Endothelial cell of umbilical vein (primary cell): ENCODE measurements at regions not wholly inside any gene's neighbourhood (a gene's known extent, or its start where the extent isn't known, plus 50 kb on each side); places are given as distances from the start of the nearest gene placed in this dataset.

Source experiments
- BruUV-seq: library from RNA; stranded (reverse); fragments of 400-500 nt; replicated peaks from 2 replicates; lab custom pipeline; 2021; lab: Mats Ljungman, UMichigan
- CTCF ChIA-PET: fragments of 300-600, 350-600 bp; sonication (Branson Sonifier 250); formaldehyde crosslinking; loops from one replicate; lab custom pipeline; 2021; ENCODE audit warnings: antibody characterized with exemption, inconsistent platforms; lab: Charles Lee
- POLR2A ChIA-PET: fragments of 300-600, 350-600 bp; sonication (Branson Sonifier 250); formaldehyde crosslinking; loops from one replicate; lab custom pipeline; 2021; ENCODE audit warnings: antibody characterized with exemption, inconsistent platforms; lab: Charles Lee
- DNase-seq: peaks from one replicate; pipeline ENCODE4 v3.0.0-alpha.2; 2011; ENCODE audit warnings: low read depth, low spot score
- FAIRE-seq: peaks from 2 replicates; lab custom pipeline; 2011; peaks lifted over from hg19 to GRCh38; lab: Jason Lieb, UNC
- H2AFZ ChIP-seq: 2 replicates; pipeline ENCODE4 v1.6.0; 2012; ENCODE audit warnings: low read depth, low read length, control low read depth, inconsistent platforms
- H3K27ac ChIP-seq: 2 replicates; pipeline ENCODE4 v1.5.1; 2011; ENCODE audit warnings: low read depth, mild to moderate bottlenecking, control low read depth, low read length, moderate library complexity; ENCODE audit not compliant: insufficient read depth
- H3K27me3 ChIP-seq, 2 experiments: 2 replicates each; pipeline versions ENCODE4 v1.6.0 to v1.6.1; 2011; ENCODE audit warnings: low read length in 2 of 2, mixed read lengths in 1 of 2; ENCODE audit not compliant: control insufficient read depth in 2 of 2, insufficient read depth in 2 of 2
- H3K36me3 ChIP-seq, 2 experiments: 2 replicates in 1 of 2; 3 replicates in 1 of 2; pipeline ENCODE4 v1.5.1; 2011; ENCODE audit warnings: low read length in 2 of 2, mild to moderate bottlenecking in 1 of 2, moderate library complexity in 1 of 2; ENCODE audit not compliant: control insufficient read depth in 2 of 2, insufficient read depth in 2 of 2; ENCODE audit errors: extremely low read depth in 1 of 2
- H3K4me1 ChIP-seq: 3 replicates; pipeline ENCODE4 v1.5.1; 2011; ENCODE audit warnings: mild to moderate bottlenecking, low read length; ENCODE audit not compliant: control insufficient read depth, insufficient read depth; ENCODE audit errors: extremely low read depth
- H3K4me2 ChIP-seq: 2 replicates; pipeline ENCODE4 v1.6.1; 2011; ENCODE audit warnings: low read length, control low read depth, mixed read lengths; ENCODE audit not compliant: insufficient read depth
- H3K4me3 ChIP-seq, 3 experiments: fragments of 200-600 bp in 1 of 3; sonication (generic), shearing (Covaris generic) in 1 of 3; replicated peaks in 1 of 3; 2 replicates each; pipeline ENCODE4 v1.5.1; 2011 to 2016; ENCODE audit warnings: control low read depth in 3 of 3, low read length in 3 of 3, mild to moderate bottlenecking in 2 of 3, inconsistent platforms in 1 of 3, low read depth in 1 of 3, moderate library complexity in 1 of 3; ENCODE audit not compliant: insufficient read depth in 1 of 3
- H3K79me2 ChIP-seq: 2 replicates; pipeline ENCODE4 v1.6.0; 2012; ENCODE audit warnings: low read length, inconsistent platforms; ENCODE audit not compliant: control insufficient read depth, insufficient read depth
- H3K9ac ChIP-seq: replicated peaks from 2 replicates; pipeline ENCODE3; 2011; ENCODE audit warnings: low read length, control low read depth; ENCODE audit not compliant: insufficient read depth; ENCODE audit errors: extremely low read depth
- H3K9me1 ChIP-seq: replicated peaks from 3 replicates; pipeline ENCODE4 v1.6.0; 2011; ENCODE audit warnings: mild to moderate bottlenecking, low read length; ENCODE audit not compliant: control insufficient read depth, insufficient read depth; ENCODE audit errors: extremely low read depth
- H3K9me3 ChIP-seq: replicated peaks from 2 replicates; pipeline ENCODE4 v1.5.1; 2012; ENCODE audit warnings: low read length, inconsistent platforms; ENCODE audit not compliant: control insufficient read depth, insufficient read depth
- H4K20me1 ChIP-seq: replicated peaks from 2 replicates; pipeline ENCODE3; 2011; ENCODE audit warnings: mild to moderate bottlenecking, low read length; ENCODE audit not compliant: control insufficient read depth, insufficient read depth; ENCODE audit errors: extremely low read depth
- EZH2 ChIP-seq: IDR thresholded peaks from 2 replicates; pipeline ENCODE4 v1.6.1; 2012; ENCODE audit warnings: borderline replicate concordance, low read depth, mild to moderate bottlenecking, moderate library complexity, low read length, inconsistent platforms; ENCODE audit not compliant: severe bottlenecking
- FOS ChIP-seq: IDR thresholded peaks from 2 replicates; pipeline ENCODE4 v1.6.1; 2011; ENCODE audit warnings: mild to moderate bottlenecking, low read length, moderate library complexity, borderline replicate concordance; ENCODE audit not compliant: insufficient read depth
- GATA2 ChIP-seq: IDR thresholded peaks from 2 replicates; pipeline ENCODE4 v1.7.0; 2011; ENCODE audit warnings: low read depth, mild to moderate bottlenecking, moderate library complexity, mixed read lengths, low read length; ENCODE audit not compliant: insufficient read length, insufficient read depth
- JUN ChIP-seq: IDR thresholded peaks from 2 replicates; pipeline ENCODE4 v1.6.1; 2011; ENCODE audit warnings: borderline replicate concordance, low read depth; ENCODE audit not compliant: insufficient read length, insufficient read depth
- MAX ChIP-seq: IDR thresholded peaks from 2 replicates; pipeline ENCODE4 v1.6.1; 2011; ENCODE audit not compliant: insufficient read depth, insufficient read length
- MYC ChIP-seq: IDR thresholded peaks from one replicate; pipeline ENCODE4 v1.6.1; 2011; ENCODE audit warnings: mild to moderate bottlenecking, low read depth, low read length
- POLR2A ChIP-seq: IDR thresholded peaks from 2 replicates; pipeline ENCODE4 v1.6.1; 2012; ENCODE audit warnings: low read depth, mild to moderate bottlenecking, control low read depth, low read length
- POLR2AphosphoS5 ChIP-seq: IDR thresholded peaks from 2 replicates; pipeline ENCODE4 v1.6.1; 2012; ENCODE audit warnings: low read depth, mild to moderate bottlenecking, control low read depth, low read length, moderate library complexity; ENCODE audit not compliant: insufficient read depth
- dilution Hi-C: fragments of 300-500 bp; cut with MboI; formaldehyde crosslinking; loops from one replicate; pipeline ENCODE4 v1.15.0; 2019; ENCODE audit warnings: low sequenced_read_pairs; ENCODE audit not compliant: extremely low pct_ligation_motif_present
- intact Hi-C: fragments of 100-400 bp; cut with micrococcal nuclease; formaldehyde crosslinking; loops from one replicate; pipeline ENCODE4 v1.10.0; 2022

GRCh38 chrX:9356846-9357245 is 108.0 kb upstream of the TBL1X start:
- Histone ChIP-seq H3K27ac (no peak overlapping the region), H3K9me3 (no peaks in the 10 kb centered on the region), H3K4me1 (peaks cover 7% of the 10 kb centered on the region), H2AFZ (no peak overlapping the region), H3K4me3 (no peak overlapping the region), H3K9me1 (no peaks in the 10 kb centered on the region), H3K79me2 (no peaks in the 10 kb centered on the region), H3K4me2 (no peak overlapping the region), H3K36me3 (no peaks in the 10 kb centered on the region), H3K9ac (no peak overlapping the region), H4K20me1 (no peaks in the 10 kb centered on the region), H3K27me3 (no peaks in the 10 kb centered on the region)
- ChIA-PET CTCF (no interaction called here), POLR2A (no interaction called here)
- no TSS peak for BruUV-seq
- TF ChIP-seq MAX (no peak), GATA2 (no peak), JUN (no peak), EZH2 (no peak), POLR2AphosphoS5 (no peak), FOS (no peak), POLR2A (no peak), MYC (no peak)
- dilution Hi-C loops (no loop called here), intact Hi-C loops (no loop called here)
- FAIRE-seq (no peak), DNase-seq (no peak)

- dilution Hi-C loops = no loop called here
- Histone ChIP-seq H3K4me3 (no peak overlapping the region), H4K20me1 (no peaks in the 10 kb centered on the region), H3K27ac (no peak overlapping the region), H3K9me1 (no peaks in the 10 kb centered on the region), H3K4me1 (peaks cover 7% of the 10 kb centered on the region), H3K9ac (no peak overlapping the region), H3K79me2 (no peaks in the 10 kb centered on the region), H3K27me3 (no peaks in the 10 kb centered on the region), H3K36me3 (no peaks in the 10 kb centered on the region), H3K9me3 (no peaks in the 10 kb centered on the region), H3K4me2 (no peak overlapping the region), H2AFZ (no peak overlapping the region)
- no TSS peak for BruUV-seq
- FAIRE-seq = no peak
- POLR2A ChIA-PET = no interaction called here
- CTCF ChIA-PET = no interaction called here
- no peak for TF ChIP-seq FOS
- no peak for TF ChIP-seq POLR2AphosphoS5
- no peak for TF ChIP-seq JUN
- no peak for TF ChIP-seq MAX
- intact Hi-C loops = no loop called here
- no peak for DNase-seq
These were observed 107.2 kb upstream of the TBL1X start for GRCh38 chrX:9357518-9358114.
